HG03469 (cell line): ENCODE measurements at regions not wholly inside any gene's neighbourhood (a gene's known extent, or its start where the extent isn't known, plus 50 kb on each side); places are given as distances from the start of the nearest gene placed in this dataset.

Experiments used
- ATAC-seq: cut with Tn5 transposase; IDR thresholded peaks from one replicate; pipeline ENCODE4 v1.9.1; 2021; ENCODE audit warnings: mild to moderate bottlenecking, moderate library complexity, moderate number of reproducible peaks; ENCODE audit not compliant: unreplicated experiment

DNA sequence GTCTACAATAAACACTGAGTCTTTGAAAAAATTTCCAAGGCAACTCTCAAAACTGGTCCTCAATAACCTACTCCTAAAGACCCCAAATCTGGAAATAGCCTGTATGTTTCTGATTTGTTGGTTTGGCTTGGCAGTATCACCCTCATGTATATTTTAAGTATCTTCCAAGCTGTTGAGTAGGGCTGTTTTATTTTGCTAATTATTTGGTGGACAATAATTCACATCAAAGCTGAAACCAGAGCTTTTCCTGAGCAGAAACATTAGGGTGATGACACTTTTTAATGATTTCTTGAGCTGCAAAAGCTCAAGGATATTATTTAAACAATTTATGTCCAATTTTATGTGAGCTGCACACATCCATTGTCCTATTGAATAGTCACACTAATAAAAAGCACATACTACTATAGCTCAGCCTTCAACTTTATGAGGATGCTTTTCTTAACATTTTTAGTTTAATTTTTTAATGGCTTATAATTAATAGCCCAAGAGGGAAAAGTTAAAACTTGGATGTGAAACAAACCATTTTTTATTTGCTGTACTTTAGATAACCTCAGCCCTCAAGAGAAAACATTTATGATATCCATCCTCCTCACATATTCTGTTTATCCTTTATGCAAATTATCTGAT, 393.1 kb downstream of the TAF11L14 start:
- no peak for ATAC-seq

GRCh38 chr5:18028036-18028435, 393.8 kb downstream of the TAF11L14 start:
- ATAC-seq: no peak

DNA sequence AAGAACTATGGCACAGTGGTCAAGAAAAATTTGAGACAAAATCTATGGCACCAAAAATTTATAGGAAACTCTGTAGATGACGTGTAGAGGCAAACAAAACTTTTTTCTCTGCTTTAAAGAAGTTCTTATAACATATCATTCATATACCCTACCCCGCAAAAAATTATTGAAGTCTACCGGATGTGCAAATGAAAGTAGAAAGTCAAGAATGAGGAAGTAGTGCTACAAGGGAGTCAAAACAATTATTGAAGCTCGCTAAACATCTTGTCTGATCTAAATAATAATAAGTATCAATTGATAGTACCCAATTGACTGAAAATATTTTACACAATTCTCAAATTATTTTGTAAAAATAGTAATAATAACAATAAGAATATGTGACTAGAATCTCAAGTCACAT, 398.5 kb downstream of the TAF11L14 start:
- no peak for ATAC-seq

DNA sequence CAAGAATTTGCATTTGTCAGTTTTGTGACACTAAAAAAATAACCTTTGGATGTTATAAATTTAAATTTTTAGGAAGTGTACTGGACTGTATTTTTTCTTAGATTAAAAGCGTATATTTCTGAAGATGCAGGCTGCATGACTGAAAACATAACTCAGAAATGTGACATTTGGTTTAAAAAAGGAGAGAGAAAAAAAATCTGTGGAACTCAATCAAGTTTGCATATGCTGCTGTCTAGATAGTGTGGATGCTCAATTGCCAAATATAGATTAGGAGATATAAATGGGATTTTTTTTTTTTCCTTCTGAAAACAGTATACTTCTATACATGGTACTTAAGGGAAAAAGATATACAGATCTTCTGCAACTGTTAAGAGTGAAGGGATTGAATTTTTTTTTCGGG, 402.3 kb downstream of the TAF11L14 start:
- no peak for ATAC-seq

DNA sequence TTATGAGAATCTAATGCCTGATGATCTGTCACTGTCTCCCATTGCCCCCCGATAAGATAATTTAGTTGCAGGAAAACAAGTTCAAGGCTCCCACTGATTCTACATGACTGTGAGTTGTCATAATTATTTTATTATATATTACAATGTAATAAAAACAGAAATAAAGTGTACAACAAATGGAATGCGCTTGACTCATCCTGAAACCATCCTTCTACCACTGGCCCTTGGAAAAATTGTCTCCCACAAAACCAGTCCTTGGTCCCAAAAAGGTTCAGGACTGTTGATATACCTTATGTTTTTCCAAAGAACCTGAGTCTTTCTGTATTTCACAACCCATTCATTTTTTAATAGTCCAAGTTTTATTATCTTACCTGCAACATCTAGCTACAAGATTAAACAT, 403.5 kb downstream of the TAF11L14 start:
- ATAC-seq: no peak

- no peak for ATAC-seq
Observed at GRCh38 chr5:18043344-18043743, 409.1 kb downstream of the TAF11L14 start.

- ATAC-seq: no peak
Observed at GRCh38 chr5:18048449-18048848, 414.2 kb downstream of the TAF11L14 start.

DNA sequence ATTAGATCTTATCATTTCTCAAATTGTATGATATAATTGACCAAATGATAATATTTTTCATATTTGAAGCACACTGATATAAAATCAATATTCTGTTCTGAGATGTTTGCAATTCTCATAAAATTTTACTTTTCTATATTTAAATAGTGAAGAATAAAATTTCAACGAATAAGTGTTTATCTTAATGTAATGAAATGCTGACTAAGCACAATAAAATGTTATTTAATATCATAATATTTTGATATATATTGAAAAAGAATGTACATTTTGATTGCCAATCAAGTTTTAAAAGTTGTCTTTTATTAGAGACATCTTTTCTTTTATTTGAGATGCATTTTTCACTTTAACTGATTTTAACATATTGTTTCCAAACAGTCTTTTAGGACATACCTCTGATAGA, 416.1 kb downstream of the TAF11L14 start:
- ATAC-seq: no peak

DNA sequence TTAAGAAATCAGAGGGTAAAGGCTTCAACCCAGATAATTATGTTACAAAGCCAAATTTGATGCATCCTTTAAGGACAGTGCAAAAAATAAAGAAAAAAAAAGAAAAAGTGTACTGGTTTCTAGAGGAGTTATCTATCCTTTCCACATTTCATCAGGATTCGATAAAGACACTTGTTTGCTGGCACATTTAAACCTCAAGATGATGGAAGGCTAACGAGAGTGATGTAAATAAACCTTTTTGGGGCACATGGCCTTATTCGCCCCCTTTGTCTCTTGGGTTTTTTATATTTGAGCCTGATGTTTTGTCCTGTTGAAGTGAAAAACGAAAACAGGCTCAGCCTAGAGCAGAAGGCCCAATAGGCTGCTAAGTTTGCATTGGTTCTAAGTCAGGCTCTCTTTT, 416.5 kb downstream of the TAF11L14 start:
- no peak for ATAC-seq

GRCh38 chr5:18051953-18052352, 417.7 kb downstream of the TAF11L14 start:
- ATAC-seq: no peak

GRCh38 chr5:18052569-18052968, 418.3 kb downstream of the TAF11L14 start:
- ATAC-seq: no peak

- no peak for ATAC-seq
Observed at GRCh38 chr5:18057725-18058124, 423.5 kb downstream of the TAF11L14 start.

DNA sequence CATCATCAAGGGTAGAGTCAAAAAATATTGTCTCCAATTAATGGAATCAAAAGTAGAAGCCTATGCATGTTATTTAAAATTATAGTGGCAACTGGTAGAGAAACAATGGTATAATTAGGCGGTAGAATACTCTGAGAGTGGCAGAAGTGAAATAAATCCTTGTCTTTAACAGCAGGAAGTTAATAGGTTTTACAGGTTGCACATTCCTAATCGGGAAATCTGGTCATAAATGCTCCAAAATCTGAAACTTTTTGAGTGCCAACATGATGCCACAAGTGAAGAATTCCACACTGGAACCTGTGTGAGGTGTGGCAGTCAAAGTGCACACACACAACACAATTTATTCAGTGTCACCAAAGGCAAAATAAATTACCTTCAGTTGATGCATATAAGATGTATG, 433.4 kb downstream of the TAF11L14 start:
- ATAC-seq: no peak

- no peak for ATAC-seq
Observed at GRCh38 chr5:18068826-18069225, 434.6 kb downstream of the TAF11L14 start.

DNA sequence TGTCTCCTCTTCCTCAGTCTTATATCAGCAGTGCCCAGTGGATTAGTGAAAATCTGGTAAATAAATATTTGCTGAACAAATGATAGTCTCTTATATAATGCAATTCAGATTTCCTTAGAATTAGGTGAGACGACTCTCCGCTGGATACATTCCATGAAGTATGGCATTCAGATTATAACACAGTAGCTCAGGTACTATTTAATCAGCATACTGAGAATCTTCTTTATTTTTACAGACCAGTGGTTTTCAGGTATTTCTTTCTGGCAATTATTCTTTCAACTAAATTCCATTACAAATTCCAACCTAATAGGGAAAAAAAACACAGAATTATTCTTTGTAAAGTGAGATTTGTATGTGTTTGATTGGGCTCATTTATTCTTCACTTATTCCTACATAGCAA, 435.5 kb downstream of the TAF11L14 start:
- no peak for ATAC-seq

DNA sequence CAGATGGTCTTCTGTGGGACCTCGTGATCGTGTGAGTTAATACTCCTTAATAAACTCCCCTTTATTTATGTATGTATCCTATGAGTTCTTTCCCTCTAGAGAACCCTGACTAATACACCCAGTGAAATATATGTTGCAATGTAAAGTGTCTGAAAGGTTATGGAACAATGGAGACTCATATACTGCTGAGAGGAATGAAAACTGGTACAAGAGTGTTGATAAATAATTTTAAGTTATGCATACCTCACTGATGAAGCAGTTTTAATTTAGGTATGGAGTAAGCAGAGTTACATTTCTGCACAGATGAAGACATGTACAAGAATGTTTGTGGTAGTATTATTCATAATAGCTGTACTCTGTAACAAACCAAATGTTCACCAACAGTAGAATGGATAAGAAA, 438.3 kb downstream of the TAF11L14 start:
- ATAC-seq: no peak

DNA sequence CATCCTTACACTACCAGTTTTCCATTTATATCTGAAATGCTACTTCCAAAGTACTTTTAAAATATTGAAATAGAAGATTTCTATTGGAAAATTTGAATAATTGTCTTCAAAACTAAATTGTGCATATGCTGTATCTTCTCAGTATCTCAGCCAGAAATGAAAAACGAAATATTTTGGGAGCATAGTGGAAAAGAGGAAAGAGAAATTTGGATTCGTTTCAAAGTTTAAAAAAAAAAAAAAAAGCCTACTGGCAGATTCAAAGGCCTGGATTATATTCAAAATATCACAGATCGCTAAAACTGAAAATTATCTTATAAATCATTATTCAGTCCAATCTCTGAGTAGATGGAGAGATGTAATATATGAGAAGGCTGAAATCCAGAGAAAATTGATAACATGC, 440.7 kb downstream of the TAF11L14 start:
- ATAC-seq: no peak

GRCh38 chr5:18078157-18078556, 443.9 kb downstream of the TAF11L14 start:
- ATAC-seq: no peak

GRCh38 chr5:18079831-18080230, 445.6 kb downstream of the TAF11L14 start:
- no peak for ATAC-seq

- ATAC-seq: no peak
Observed at GRCh38 chr5:18088020-18088579, 453.8 kb downstream of the TAF11L14 start.

GRCh38 chr5:18090177-18090576, 455.9 kb downstream of the TAF11L14 start:
- ATAC-seq: no peak

DNA sequence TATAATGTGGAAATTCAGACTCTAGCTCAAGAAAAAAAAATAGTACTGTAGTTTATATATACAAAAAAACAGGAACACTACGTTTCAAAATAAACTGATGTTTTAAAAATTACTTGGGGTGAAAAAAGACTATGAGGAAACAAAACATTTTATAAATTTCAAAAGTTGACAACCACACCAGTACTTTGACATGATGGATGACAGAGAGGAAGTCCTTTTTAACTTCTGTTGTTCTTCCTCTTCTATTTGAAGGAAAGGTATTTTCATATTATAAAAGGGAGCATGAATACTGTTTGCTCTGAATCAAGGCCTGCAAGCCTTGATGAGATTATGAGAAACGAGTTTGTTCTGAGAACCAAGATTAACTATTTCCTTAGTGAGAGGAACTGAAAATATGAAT, 456.9 kb downstream of the TAF11L14 start:
- ATAC-seq: no peak

- ATAC-seq: no peak
Observed at GRCh38 chr5:18091758-18092157, 457.5 kb downstream of the TAF11L14 start.
